GM18519 (cell line): ENCODE measurements at regions not wholly inside any gene's neighbourhood (a gene's known extent, or its start where the extent isn't known, plus 50 kb on each side); places are given as distances from the start of the nearest gene placed in this dataset.
"Not testable (repeated sequence)": the region's sequence is repeated elsewhere in the genome, so short reads cannot be mapped to it uniquely, and the experiment has no call there.

Experiments used
- ATAC-seq: cut with Tn5 transposase; IDR thresholded peaks from one replicate; pipeline ENCODE4 v1.9.1; 2021; ENCODE audit warnings: mild to moderate bottlenecking, moderate library complexity; ENCODE audit not compliant: unreplicated experiment, low FRiP score

- ATAC-seq, result no peak
These were observed 493.8 kb downstream of the UTRN start for GRCh38 chr6:144778773-144779492.

GRCh38 chr6:144781836-144782235, 496.7 kb downstream of the UTRN start:
- no peak for ATAC-seq

DNA sequence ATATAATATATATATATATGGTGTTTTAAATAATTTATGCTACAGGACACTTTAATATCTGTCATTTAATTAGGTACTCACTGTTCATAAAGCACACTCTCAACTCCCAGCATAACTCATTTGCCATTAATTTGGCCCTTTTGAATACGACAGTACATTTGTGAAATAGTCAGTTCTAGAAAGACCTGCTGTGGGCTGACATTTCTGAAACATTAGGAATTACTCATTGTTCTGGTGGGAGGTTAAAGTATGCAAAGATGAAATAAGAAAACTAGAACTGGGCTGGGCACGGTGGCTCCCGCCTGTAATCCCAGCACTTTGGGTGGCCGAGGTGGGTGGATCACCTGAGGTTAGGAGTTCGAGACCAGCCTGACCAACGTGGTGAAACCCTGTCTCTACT, 497.5 kb downstream of the UTRN start:
- ATAC-seq, result no peak

DNA sequence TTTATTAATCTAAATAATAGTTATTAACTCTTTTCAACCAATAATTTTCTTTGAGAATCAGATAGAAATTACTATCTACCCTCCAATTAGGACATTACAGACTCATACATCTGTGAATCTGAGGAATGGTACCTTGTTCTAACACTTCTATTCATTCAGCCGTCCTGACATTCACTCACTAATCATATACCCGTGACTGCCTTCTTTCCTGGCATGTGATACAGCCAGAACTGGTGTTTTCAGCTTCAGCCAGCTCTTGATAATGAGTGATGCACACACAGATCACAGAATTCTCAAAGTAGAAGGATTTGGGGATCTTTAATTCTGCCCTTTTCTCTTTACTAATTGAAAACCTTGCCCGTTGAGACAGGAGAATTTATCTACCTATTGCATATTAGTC, 499.9 kb downstream of the UTRN start:
- no peak for ATAC-seq

- ATAC-seq, result no peak
These were observed 501.7 kb downstream of the UTRN start for GRCh38 chr6:144786825-144787224.

- no peak for ATAC-seq
These were observed 508.6 kb downstream of the UTRN start for GRCh38 chr6:144793744-144794143.

GRCh38 chr6:144795022-144795421, 509.9 kb downstream of the UTRN start:
- ATAC-seq, result not testable (repeated sequence)

DNA sequence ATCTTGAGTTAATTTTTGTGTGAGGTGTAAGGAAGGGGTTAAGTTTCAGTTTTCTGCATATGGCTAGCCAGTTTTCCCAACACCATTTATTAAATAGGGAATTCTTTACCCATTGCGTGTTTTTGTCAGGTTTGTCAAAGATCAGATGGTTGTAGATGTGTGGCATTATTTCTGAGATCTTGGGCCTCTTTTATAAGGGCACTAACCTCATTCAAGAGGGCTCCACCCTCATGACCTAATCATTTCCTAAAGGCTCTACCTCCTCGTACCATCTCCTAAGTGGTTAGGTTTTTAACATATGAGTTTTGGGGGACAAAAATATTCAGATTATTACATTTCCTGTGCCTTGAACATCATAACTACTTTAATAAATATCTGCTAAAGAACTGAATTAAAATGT, 510.9 kb downstream of the UTRN start:
- ATAC-seq, result no peak

GRCh38 chr6:144797881-144798589, 512.9 kb downstream of the UTRN start:
- ATAC-seq, result no peak

DNA sequence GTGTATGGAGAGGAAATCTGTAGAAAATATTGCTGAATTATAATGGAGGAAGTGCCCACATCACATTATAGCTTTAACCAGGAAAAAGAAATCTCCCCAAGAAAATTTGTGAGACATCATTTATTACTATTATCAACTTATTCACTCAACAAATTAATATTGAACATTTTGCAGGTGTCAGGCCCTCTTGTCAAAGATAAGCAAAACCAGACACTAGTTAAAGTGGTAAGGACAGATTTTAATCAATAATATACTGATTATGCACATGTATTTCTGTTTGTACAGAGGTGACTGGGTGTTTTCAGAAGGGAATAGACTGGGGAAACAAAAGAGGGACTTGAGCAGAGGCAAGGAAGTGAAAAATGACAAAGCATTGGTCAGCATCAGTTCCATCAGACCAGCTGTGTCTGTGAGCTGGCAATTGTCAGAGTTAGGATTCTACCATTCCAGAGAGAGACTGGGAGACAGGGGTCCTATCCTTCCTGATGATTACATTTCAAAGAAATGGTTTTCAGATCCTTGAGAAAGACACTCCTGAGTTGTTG, 519.2 kb downstream of the UTRN start:
- no peak for ATAC-seq

DNA sequence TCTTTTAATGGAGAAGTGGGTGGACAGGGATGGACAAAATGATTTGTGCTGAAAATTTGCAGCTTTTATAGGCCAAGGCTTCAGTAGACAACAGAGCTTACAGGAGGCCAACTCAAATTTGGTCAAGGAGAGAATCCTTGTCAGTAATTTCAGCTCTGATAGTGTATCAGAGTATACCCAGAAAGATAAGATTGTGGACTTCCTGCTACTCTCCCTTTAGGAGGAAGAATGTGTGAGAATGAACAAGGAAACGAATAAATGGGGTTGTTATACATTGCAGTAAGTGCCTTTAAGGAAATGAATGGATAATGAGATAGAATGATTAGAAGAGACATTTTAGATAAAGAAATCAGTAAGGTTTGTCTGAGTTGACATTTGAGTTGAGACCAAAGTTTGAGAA, 519.9 kb downstream of the UTRN start:
- ATAC-seq, result no peak

GRCh38 chr6:144806222-144806621, 521.1 kb downstream of the UTRN start:
- ATAC-seq, result no peak

- ATAC-seq, result no peak
These were observed 524.0 kb downstream of the UTRN start for GRCh38 chr6:144809120-144809519.

DNA sequence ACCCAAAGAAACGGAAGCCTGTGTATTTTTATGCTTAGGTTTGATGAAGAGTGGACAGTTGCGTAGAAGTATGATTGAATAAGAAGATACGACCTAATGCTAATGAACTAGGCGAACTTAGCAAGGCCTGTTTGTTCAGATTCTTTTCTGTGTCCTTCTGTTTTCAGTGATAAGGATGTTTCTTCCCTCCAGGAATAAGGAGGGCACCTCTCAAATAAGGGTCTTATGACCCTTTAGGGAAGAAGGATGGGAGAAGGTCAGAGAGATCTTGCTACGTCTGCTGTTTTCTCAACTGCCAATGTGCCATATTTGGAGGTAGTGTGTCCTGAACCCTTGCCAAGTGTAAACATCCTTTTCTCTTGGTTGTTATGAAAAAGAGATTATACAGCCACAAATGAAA, 524.8 kb downstream of the UTRN start:
- no peak for ATAC-seq

GRCh38 chr6:144811140-144811539, 526.0 kb downstream of the UTRN start:
- no peak for ATAC-seq

DNA sequence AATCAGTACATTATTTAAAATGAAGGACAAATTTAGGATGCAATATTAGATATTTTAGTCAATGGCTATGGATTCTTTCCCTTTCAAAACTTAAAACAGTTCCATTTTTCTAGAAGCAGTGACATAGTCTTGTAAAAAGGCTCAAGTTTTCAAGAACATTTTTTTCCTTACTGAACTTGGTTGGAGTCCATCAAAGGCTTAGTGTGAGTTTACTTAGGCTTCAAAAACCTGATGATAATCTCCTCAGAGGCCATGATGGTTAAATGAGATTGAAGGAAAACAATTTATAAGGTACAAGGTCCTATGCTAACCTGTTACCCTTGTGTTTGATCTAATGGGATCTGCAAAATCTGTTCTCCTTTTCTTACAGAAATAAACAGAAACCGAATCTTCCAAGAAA, 531.8 kb downstream of the UTRN start:
- ATAC-seq, result no peak

- no peak for ATAC-seq
These were observed 535.1 kb downstream of the UTRN start for GRCh38 chr6:144820270-144820669.

GRCh38 chr6:144823131-144823530, 538.0 kb downstream of the UTRN start:
- ATAC-seq, result no peak

DNA sequence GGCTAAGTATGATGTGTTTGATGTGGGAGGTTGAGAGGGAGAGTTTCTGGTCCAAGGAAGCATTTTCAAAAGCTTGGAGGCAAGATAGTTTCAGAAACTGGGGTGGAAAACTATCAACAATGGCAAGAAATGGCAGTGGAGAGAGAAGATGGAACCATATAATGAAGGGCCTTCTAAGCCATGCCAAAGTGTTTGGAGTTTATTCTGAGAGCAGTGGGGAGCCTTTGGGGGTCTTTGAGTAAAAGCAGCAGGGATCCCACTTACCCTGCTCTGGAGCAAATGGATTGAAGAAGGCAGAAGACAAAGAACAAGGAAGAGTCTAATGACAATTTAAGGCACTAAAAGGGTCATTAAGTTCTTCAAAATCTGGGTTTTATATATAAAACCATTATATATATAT, 538.9 kb downstream of the UTRN start:
- ATAC-seq, result no peak

DNA sequence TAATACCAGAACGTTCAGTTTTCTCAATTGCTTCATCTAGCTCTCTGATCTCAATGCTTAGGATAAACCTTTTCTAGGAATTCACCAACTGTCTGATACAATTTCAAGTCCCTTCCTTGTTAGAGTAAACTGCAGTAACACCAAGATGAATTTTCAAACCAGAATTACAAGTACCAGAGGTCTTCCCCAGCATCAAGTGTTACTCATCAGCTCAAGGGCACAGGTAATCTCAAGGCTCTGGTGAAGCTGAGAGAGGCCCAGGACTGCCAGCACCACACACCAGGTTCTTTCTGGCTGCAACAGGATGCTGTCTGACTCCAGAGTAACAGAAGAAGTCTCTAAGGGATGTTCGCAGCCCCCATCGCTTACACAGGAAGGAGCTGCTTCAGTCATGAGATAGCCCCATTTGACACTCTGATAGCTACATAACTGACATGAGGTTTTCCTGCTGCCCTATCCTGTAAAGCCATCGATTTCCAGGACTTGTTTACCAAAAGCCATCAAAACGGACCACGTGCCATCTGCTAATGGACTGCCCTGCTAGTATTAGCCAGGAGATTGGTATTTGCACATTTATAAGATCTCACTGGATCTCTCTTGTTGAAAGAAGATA, 549.4 kb downstream of the UTRN start:
- ATAC-seq, result no peak

DNA sequence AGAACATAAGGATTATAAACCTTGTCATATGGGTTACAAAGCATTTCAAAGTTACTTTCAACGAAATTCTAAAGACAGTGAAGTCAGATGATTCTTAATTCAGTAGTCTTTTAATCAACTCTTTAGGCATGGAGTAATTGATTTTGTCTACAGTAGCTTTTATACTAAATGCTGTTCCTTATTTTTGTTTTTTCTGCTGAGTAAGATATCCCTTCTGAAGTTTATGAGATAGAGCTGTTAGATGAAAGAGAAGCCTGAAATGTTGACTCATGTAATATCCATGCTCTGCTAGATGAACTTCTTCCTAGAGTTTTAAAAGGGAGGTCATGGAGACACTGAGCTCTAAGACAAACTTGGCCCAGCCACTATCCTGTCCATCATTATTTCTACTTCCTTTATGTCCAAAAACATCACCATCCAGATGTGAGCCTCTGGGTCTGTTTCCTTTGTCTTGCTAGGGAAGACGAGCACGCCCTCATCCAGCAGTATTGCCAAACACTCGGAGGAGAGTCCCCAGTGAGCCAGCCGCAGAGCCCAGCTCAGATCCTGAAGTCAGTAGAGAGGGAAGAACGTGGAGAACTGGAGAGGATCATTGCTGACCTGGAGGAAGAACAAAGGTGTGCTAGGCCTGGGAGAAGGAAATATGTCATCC, 550.3 kb downstream of the UTRN start:
- ATAC-seq, result no peak
